ENCODE measurements at regions not wholly inside any gene's neighbourhood (a gene's known extent, or its start where the extent isn't known, plus 50 kb on each side); places are given as distances from the start of the nearest gene placed in this dataset.

- H3K27me3 ChIP-seq (ENCODE audit: insufficient read depth, low read length) = no peaks in the 10 kb centered on the region
- H3K36me3 ChIP-seq (ENCODE audit: insufficient read depth, low read length) = no peaks in the 10 kb centered on the region
- H3K36me3 Mint-ChIP-seq (ENCODE audit: low read depth, unreplicated experiment) = no peaks in the 10 kb centered on the region
- no peak overlapping the region for H3K4me3 Mint-ChIP-seq (ENCODE audit: unreplicated experiment)
- H2AFZ ChIP-seq (ENCODE audit: low read depth, low read length) = no peak overlapping the region
- no peak overlapping the region for H3K4me3 ChIP-seq (ENCODE audit: insufficient read depth, low read depth, low read length)
- no peaks in the 10 kb centered on the region for H3K9me3 ChIP-seq (ENCODE audit: insufficient read depth, low read depth, low read length)
- H3K27ac ChIP-seq (ENCODE audit: low read depth, low read length) = no peak overlapping the region
- no peaks in the 10 kb centered on the region for H3K9me3 Mint-ChIP-seq (ENCODE audit: unreplicated experiment)
- no peaks in the 10 kb centered on the region for H3K4me1 ChIP-seq (ENCODE audit: insufficient read depth, low read length)
- DNase-seq (ENCODE audit: low read depth) = no peak
- peaks cover 18% of the 10 kb centered on the region for H3K4me1 Mint-ChIP-seq (ENCODE audit: low read depth, unreplicated experiment)
- no peaks in the 10 kb centered on the region for H3K27me3 Mint-ChIP-seq (ENCODE audit: low read depth, unreplicated experiment)
- H3K9ac ChIP-seq (ENCODE audit: low read length) = no peak overlapping the region
- FAIRE-seq = no peak
- H3K27ac Mint-ChIP-seq (ENCODE audit: unreplicated experiment) = no peak overlapping the region
- no peaks in the 10 kb centered on the region for H4K20me1 ChIP-seq (ENCODE audit: insufficient read depth, low read length)
- H3K79me2 ChIP-seq (ENCODE audit: insufficient read depth, low read length) = no peaks in the 10 kb centered on the region
- TF ChIP-seq CTCF (IDR thresholded peaks at IDR 0.05; ENCODE audit: insufficient read depth, low read depth, low read length) (no peak), EZH2 (IDR thresholded peaks at IDR 0.05; ENCODE audit: insufficient read depth, low read length) (no peak)
- no peak overlapping the region for H3K4me2 ChIP-seq (ENCODE audit: low read length)
These were observed 710.7 kb upstream of the ADAMTS5 start for GRCh38 chr21:27677546-27677945.

- Histone ChIP-seq H3K4me2 (ENCODE audit: low read length) (no peak overlapping the region), H3K36me3 (ENCODE audit: insufficient read depth, low read length) (no peaks in the 10 kb centered on the region), H3K27me3 (ENCODE audit: insufficient read depth, low read length) (no peaks in the 10 kb centered on the region), H3K4me3 (ENCODE audit: insufficient read depth, low read depth, low read length) (no peak overlapping the region), H4K20me1 (ENCODE audit: insufficient read depth, low read length) (no peaks in the 10 kb centered on the region), H3K4me1 (ENCODE audit: insufficient read depth, low read length) (no peaks in the 10 kb centered on the region), H3K79me2 (ENCODE audit: insufficient read depth, low read length) (no peaks in the 10 kb centered on the region), H3K27ac (ENCODE audit: low read depth, low read length) (no peak overlapping the region), H3K9me3 (ENCODE audit: insufficient read depth, low read depth, low read length) (peaks cover 3% of the 10 kb centered on the region), H2AFZ (ENCODE audit: low read depth, low read length) (no peak overlapping the region), H3K9ac (ENCODE audit: low read length) (no peak overlapping the region)
- peaks cover 5% of the 10 kb centered on the region for H3K4me1 Mint-ChIP-seq (ENCODE audit: low read depth, unreplicated experiment)
- no peaks in the 10 kb centered on the region for H3K9me3 Mint-ChIP-seq (ENCODE audit: unreplicated experiment)
- TF ChIP-seq CTCF (IDR thresholded peaks at IDR 0.05; ENCODE audit: insufficient read depth, low read depth, low read length) (no peak), EZH2 (IDR thresholded peaks at IDR 0.05; ENCODE audit: insufficient read depth, low read length) (no peak)
- H3K27ac Mint-ChIP-seq (ENCODE audit: unreplicated experiment) = peak overlapping the region; percentile 55
- FAIRE-seq (no peak), DNase-seq (ENCODE audit: low read depth) (peak; percentile 20)
- H3K27me3 Mint-ChIP-seq (ENCODE audit: low read depth, unreplicated experiment) = no peaks in the 10 kb centered on the region
- no peak overlapping the region for H3K4me3 Mint-ChIP-seq (ENCODE audit: unreplicated experiment)
- H3K36me3 Mint-ChIP-seq (ENCODE audit: low read depth, unreplicated experiment) = no peaks in the 10 kb centered on the region
These were observed 708.4 kb upstream of the ADAMTS5 start for GRCh38 chr21:27675306-27675705.

GRCh38 chr21:27674041-27674615 is 707.2 kb upstream of the ADAMTS5 start:
- H4K20me1 ChIP-seq (ENCODE audit: insufficient read depth, low read length) = no peaks in the 10 kb centered on the region
- Mint-ChIP-seq H3K9me3 (ENCODE audit: unreplicated experiment) (no peaks in the 10 kb centered on the region), H3K4me1 (ENCODE audit: low read depth, unreplicated experiment) (peaks cover 5% of the 10 kb centered on the region), H3K4me3 (ENCODE audit: unreplicated experiment) (no peak overlapping the region), H3K36me3 (ENCODE audit: low read depth, unreplicated experiment) (no peaks in the 10 kb centered on the region), H3K27ac (ENCODE audit: unreplicated experiment) (peak overlapping the region; percentile 69), H3K27me3 (ENCODE audit: low read depth, unreplicated experiment) (no peaks in the 10 kb centered on the region)
- peak; percentile 89 for FAIRE-seq
- H3K27me3 ChIP-seq (ENCODE audit: insufficient read depth, low read length) = no peaks in the 10 kb centered on the region
- H3K79me2 ChIP-seq (ENCODE audit: insufficient read depth, low read length) = no peaks in the 10 kb centered on the region
- peak overlapping the region; percentile 53 for H3K27ac ChIP-seq (ENCODE audit: low read depth, low read length)
- H3K9ac ChIP-seq (ENCODE audit: low read length) = no peak overlapping the region
- H2AFZ ChIP-seq (ENCODE audit: low read depth, low read length) = no peak overlapping the region
- no peaks in the 10 kb centered on the region for H3K36me3 ChIP-seq (ENCODE audit: insufficient read depth, low read length)
- DNase-seq (ENCODE audit: low read depth) = peak; percentile 76
- no peak overlapping the region for H3K4me3 ChIP-seq (ENCODE audit: insufficient read depth, low read depth, low read length)
- TF ChIP-seq CTCF (IDR thresholded peaks at IDR 0.05; ENCODE audit: insufficient read depth, low read depth, low read length) (no peak), EZH2 (IDR thresholded peaks at IDR 0.05; ENCODE audit: insufficient read depth, low read length) (no peak)
- no peak overlapping the region for H3K4me2 ChIP-seq (ENCODE audit: low read length)
- peaks cover 3% of the 10 kb centered on the region for H3K9me3 ChIP-seq (ENCODE audit: insufficient read depth, low read depth, low read length)
- H3K4me1 ChIP-seq (ENCODE audit: insufficient read depth, low read length) = no peaks in the 10 kb centered on the region
